Thoracic aorta (tissue), 2 donors: ENCODE measurements at regions not wholly inside any gene's neighbourhood (a gene's known extent, or its start where the extent isn't known, plus 50 kb on each side); places are given as distances from the start of the nearest gene placed in this dataset.

Experiments
- ATAC-seq: fragments of 150-250 bp; one replicate; pipeline ENCODE4 v1.8.0; 2017; ENCODE audit warnings: low read depth; ENCODE audit not compliant: insufficient number of reproducible peaks, low FRiP score
- DNase-seq: peaks from one replicate; pipeline ENCODE4 v3.0.0-alpha.2; 2020; ENCODE audit warnings: low spot score
- H3K27ac ChIP-seq, 2 donors: fragments of 200-600 bp; sonication (generic); 1 replicate in 1 of 2; 2 replicates in 1 of 2; pipeline ENCODE4 v1.5.1; 2016; ENCODE audit warnings: mild to moderate bottlenecking in 2 of 2, moderate library complexity in 2 of 2
- H3K27me3 ChIP-seq: fragments of 200-600 bp; sonication (generic); replicated peaks from 2 replicates; pipeline ENCODE4 v1.6.0; 2016; ENCODE audit warnings: mild to moderate bottlenecking; ENCODE audit not compliant: insufficient read depth
- H3K36me3 ChIP-seq: fragments of 200-600 bp; sonication (generic); one replicate; pipeline ENCODE4 v1.5.1; 2016
- H3K4me1 ChIP-seq, 2 donors: fragments of 200-600 bp; sonication (generic); 1 replicate in 1 of 2; 2 replicates in 1 of 2; pipeline versions ENCODE4 v1.5.1 to v1.6.0; 2016; ENCODE audit warnings: low read depth in 2 of 2, mild to moderate bottlenecking in 1 of 2; ENCODE audit not compliant: control insufficient read depth in 1 of 2
- H3K4me3 ChIP-seq: fragments of 200-600 bp; sonication (generic); 2 replicates; pipeline ENCODE4 v1.5.1; 2016; ENCODE audit warnings: mild to moderate bottlenecking
- H3K9me3 ChIP-seq: fragments of 200-600 bp; sonication (generic); 2 replicates; pipeline ENCODE4 v1.5.1; 2016
- TF ChIP-seq, protein P1 (sequence below): fragments of 200-600 bp; sonication (generic); IDR thresholded peaks from one replicate; pipeline ENCODE4 v1.5.1; 2019; ENCODE audit warnings: antibody characterized with exemption

DNA sequence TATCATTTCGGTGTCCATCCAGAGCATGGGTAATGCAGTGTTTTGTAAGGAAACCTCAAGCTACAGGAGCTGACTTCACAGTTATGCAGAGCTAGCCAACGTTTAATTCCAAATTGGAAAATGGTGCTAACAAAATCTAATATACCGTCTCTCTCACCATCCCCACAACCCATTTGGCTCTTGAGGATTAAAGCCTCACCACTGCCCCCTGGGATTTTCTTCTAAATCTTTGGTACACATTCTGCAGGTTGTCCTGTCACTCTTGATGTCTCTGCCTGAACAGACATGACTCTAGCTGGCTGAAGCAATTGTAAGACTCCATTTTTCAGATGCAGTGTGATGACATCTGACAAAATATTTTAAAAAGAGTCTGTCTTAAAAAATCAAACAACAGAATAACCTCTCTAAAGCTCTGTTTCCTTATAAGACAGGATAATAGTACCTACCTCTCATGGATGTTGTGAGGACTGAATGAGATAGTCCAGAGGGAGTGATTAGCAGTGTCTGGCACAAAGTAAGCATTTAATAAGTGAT is 451.8 kb downstream of the SUCLA2 start:
- no peaks in the 10 kb centered on the region for H3K27me3 ChIP-seq
- H3K36me3 ChIP-seq = no peaks in the 10 kb centered on the region
- TF ChIP-seq, protein P1, sequence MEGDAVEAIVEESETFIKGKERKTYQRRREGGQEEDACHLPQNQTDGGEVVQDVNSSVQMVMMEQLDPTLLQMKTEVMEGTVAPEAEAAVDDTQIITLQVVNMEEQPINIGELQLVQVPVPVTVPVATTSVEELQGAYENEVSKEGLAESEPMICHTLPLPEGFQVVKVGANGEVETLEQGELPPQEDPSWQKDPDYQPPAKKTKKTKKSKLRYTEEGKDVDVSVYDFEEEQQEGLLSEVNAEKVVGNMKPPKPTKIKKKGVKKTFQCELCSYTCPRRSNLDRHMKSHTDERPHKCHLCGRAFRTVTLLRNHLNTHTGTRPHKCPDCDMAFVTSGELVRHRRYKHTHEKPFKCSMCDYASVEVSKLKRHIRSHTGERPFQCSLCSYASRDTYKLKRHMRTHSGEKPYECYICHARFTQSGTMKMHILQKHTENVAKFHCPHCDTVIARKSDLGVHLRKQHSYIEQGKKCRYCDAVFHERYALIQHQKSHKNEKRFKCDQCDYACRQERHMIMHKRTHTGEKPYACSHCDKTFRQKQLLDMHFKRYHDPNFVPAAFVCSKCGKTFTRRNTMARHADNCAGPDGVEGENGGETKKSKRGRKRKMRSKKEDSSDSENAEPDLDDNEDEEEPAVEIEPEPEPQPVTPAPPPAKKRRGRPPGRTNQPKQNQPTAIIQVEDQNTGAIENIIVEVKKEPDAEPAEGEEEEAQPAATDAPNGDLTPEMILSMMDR = no peak
- H3K27ac ChIP-seq = no peak overlapping the region
- no peak for DNase-seq
- H3K4me1 ChIP-seq = no peaks in the 10 kb centered on the region
- no peak overlapping the region for H3K4me3 ChIP-seq
- ATAC-seq = no peak
- no peaks in the 10 kb centered on the region for H3K9me3 ChIP-seq

DNA sequence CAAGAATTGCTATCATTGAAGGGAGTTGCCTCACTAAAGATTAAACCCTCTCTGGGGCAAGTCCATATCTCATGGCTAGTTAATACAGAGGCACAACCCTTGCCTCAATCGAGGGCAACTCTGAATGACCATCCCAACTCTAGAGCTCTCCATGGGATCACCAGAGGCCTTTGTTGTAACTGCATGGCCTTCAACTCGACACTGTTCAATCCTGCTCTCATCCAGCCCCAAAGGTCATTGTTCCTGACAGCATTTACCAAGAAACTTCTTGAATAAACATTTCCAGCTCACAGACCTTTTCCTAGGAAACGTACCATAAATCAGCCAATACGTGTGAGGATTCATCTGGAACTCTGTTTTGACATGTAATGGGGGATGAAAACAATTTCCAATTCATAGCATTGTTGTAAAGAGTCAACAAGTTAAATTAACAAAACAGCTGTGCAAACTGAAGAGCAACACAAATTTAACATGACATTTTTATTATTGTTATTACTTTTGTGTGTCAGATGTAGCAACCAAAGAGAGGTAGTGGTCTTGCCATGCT is 452.7 kb downstream of the SUCLA2 start:
- H3K27ac ChIP-seq = no peak overlapping the region
- H3K9me3 ChIP-seq = no peaks in the 10 kb centered on the region
- ATAC-seq (no peak), DNase-seq (no peak)
- H3K4me1 ChIP-seq = no peaks in the 10 kb centered on the region
- H3K36me3 ChIP-seq = no peaks in the 10 kb centered on the region
- no peak overlapping the region for H3K4me3 ChIP-seq
- H3K27me3 ChIP-seq = no peaks in the 10 kb centered on the region
- TF ChIP-seq, protein P1 = no peak

DNA sequence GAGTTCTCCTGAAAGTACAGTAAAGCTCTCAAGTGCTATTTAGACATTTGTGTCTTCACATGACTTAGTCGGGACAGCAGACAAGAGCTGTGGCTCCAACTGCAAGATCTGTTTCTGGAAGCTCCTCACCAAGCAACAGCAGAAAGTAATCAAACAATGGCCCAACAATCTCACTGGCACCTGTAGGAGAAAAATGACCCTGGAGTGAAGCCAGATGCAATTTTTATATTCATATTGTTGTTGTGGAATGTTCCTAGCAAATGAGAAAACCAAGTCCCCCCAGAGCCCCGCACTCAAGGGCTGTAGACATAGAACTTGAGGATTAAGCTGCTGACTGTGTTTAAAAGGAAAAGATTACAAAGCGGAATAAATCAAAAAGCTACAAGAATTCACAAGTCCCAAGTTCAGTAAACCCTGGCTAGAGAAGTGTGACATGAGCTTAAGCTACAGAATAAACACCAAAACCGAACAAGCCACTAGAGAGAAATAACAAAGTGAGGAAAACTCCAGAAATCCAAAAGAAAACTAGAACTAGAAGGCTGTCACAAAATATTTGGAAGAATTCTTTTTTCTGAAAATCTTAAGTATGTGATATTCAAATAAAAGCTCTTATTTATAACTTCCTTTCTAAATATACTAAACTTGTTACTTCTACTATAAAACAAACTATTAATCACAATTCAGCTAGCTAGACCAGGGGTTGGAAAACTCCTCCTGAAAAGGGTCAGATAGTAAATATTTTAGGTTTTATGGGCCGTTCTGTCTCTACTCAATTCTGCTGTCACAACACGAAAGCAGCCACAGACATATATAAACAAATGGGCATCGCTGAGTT is 454.5 kb downstream of the SUCLA2 start:
- Histone ChIP-seq H3K9me3 (no peaks in the 10 kb centered on the region), H3K27me3 (no peaks in the 10 kb centered on the region), H3K4me3 (no peak overlapping the region), H3K4me1 (no peaks in the 10 kb centered on the region), H3K27ac (no peak overlapping the region), H3K36me3 (no peaks in the 10 kb centered on the region)
- DNase-seq (no peak), ATAC-seq (no peak)
- TF ChIP-seq, protein P1 = no peak

DNA sequence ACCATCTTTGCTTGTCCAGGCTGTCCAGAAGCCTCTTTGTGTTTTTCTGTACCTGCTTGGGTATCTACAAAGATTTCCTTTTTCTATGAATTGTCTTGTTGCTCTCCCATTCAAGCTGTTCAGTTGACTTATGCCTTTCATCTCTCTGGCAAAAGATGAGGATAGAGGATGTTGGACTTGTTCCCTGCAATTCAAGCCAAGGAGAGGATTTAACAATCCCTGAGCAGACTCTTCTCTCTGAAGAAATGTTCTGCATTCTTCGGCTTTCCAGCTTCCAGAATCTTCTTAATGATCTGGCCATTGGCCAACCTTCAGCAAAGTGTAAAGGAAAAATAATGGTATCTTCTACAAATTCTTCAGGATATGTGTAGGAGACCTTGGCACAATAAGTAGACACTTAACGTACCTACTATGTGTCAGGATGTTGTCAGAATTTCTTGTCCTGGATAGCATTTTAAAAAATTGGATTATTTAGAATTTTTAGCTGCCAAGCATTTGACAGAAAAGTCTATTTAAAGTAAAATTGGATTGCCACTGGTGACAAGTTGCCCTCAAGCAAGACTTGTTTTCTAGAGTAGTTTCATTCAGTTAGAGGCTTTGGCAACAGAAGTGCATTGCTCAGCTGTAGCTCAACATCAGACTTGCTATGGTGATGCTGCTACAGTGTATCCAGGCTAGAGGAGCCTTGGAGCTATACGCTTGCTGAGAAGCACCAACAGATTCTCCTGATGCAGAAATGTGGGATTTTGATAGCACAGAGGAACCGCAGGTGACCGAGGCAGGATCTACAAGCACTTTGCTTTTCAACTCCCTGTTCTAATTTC is 455.7 kb downstream of the SUCLA2 start:
- TF ChIP-seq, protein P1 = no peak
- H3K4me3 ChIP-seq = no peak overlapping the region
- no peaks in the 10 kb centered on the region for H3K27me3 ChIP-seq
- ATAC-seq (no peak), DNase-seq (no peak)
- H3K4me1 ChIP-seq = no peaks in the 10 kb centered on the region
- H3K36me3 ChIP-seq = no peaks in the 10 kb centered on the region
- no peaks in the 10 kb centered on the region for H3K9me3 ChIP-seq
- H3K27ac ChIP-seq = no peak overlapping the region

DNA sequence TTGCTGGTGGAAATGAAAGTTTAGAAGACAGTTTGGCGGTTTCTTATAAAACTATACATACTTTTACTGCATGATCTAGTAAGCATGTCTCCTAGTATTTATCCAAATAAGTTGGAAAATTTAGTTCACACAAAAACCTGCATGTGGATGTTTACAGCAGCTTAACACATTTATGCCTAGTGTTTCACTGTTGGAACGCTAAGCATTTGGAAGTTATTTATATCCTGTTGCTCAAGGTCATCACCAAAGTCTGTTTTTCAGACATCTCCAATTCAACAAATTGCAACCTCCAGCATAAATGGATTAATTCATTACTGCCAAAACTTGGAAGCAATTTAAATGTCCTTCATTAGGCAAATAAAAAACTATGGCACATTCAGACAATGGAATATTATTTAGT is 461.8 kb downstream of the SUCLA2 start:
- DNase-seq = no peak
- TF ChIP-seq, protein P1 = no peak
- Histone ChIP-seq H3K27ac (no peak overlapping the region), H3K9me3 (no peaks in the 10 kb centered on the region), H3K4me3 (no peak overlapping the region), H3K27me3 (no peaks in the 10 kb centered on the region), H3K36me3 (no peaks in the 10 kb centered on the region), H3K4me1 (no peaks in the 10 kb centered on the region)
- no peak for ATAC-seq
